ENCODE measurements at regions not wholly inside any gene's neighbourhood (a gene's known extent, or its start where the extent isn't known, plus 50 kb on each side); places are given as distances from the start of the nearest gene placed in this dataset.

DNA sequence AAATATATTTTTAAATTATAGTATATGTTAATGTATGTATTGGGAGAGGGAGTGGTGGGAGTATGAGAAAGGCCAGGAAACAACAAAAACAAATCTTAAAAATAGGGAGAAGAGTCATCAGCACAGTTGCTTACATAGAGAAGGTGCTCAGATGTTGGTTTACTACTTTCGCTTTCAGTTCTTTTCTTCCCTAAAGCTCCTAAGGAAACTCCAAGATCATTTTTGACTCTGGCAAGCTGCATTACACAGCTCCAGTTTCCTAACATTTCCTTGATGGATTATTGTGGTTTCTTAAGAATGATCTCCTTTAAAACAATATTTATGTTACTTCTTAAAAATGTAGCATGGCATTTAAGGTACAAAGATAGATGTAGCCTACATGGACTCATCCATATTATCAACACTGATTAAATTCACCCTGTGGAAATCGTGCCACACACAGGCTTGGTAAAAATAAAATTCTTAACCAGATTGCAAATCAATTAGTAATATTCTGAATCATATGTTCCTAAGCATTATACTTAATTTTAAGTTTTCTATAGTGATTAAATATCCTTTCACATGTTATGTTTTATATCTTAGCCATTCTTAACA is 118.0 kb upstream of the MAN1A1 start:
- TF ChIP-seq, protein P1, sequence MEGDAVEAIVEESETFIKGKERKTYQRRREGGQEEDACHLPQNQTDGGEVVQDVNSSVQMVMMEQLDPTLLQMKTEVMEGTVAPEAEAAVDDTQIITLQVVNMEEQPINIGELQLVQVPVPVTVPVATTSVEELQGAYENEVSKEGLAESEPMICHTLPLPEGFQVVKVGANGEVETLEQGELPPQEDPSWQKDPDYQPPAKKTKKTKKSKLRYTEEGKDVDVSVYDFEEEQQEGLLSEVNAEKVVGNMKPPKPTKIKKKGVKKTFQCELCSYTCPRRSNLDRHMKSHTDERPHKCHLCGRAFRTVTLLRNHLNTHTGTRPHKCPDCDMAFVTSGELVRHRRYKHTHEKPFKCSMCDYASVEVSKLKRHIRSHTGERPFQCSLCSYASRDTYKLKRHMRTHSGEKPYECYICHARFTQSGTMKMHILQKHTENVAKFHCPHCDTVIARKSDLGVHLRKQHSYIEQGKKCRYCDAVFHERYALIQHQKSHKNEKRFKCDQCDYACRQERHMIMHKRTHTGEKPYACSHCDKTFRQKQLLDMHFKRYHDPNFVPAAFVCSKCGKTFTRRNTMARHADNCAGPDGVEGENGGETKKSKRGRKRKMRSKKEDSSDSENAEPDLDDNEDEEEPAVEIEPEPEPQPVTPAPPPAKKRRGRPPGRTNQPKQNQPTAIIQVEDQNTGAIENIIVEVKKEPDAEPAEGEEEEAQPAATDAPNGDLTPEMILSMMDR (conservative IDR thresholded peaks at IDR 0.05 in 1 of 2, IDR thresholded peaks at IDR 0.05 in 1 of 2; ENCODE audit: low read depth in 1 of 2, low read length in 2 of 2): no peak
- TF ChIP-seq EZH2 (IDR thresholded peaks at IDR 0.05; ENCODE audit: low read length, missing control alignments): no peak
